ENCODE measurements at regions not wholly inside any gene's neighbourhood (a gene's known extent, or its start where the extent isn't known, plus 50 kb on each side); places are given as distances from the start of the nearest gene placed in this dataset.

GRCh38 chr4:13143222-13144070 lies 340.7 kb downstream of the RAB28 start:
- H3K27me3 ChIP-seq (ENCODE audit: control insufficient read depth in 2 of 2, insufficient read depth in 2 of 2, low read length in 2 of 2), result peaks cover 0 to 6% of the 10 kb centered on the region in 2 experiments; a peak in 1 of 5 replicates
- no peak overlapping the region for H3K9ac ChIP-seq (ENCODE audit: insufficient read depth in 1 of 2, low read depth in 2 of 2, low read length in 2 of 2)
- no peaks in the 10 kb centered on the region; a peak in 1 of 5 replicates for H3K4me1 ChIP-seq (replicated peaks in 1 of 2; ENCODE audit: control insufficient read depth in 2 of 2, insufficient read depth in 2 of 2, low read length in 2 of 2)
- no peaks in the 10 kb centered on the region for H3K36me3 ChIP-seq (ENCODE audit: control insufficient read depth, insufficient read depth, low read length)
- H3K4me2 ChIP-seq (ENCODE audit: insufficient read depth, low read length), result no peak overlapping the region
- TF ChIP-seq CBFA2T2 (conservative IDR thresholded peaks at IDR 0.05) (no peak), ZC3H11A (IDR thresholded peaks at IDR 0.05; ENCODE audit: low read depth, low read length) (no peak), FOXK2 (conservative IDR thresholded peaks at IDR 0.05 in 1 of 2, IDR thresholded peaks at IDR 0.05 in 1 of 2; ENCODE audit: low read depth in 2 of 2) (no peak), JUNB (CRISPR knock-in tag; conservative IDR thresholded peaks at IDR 0.05) (no peak), PATZ1 (CRISPR knock-in tag; IDR thresholded peaks at IDR 0.05; ENCODE audit: borderline replicate concordance) (no peak), MEIS2 (IDR thresholded peaks at IDR 0.05; ENCODE audit: partially characterized antibody) (no peak), POLR2AphosphoS2 (IDR thresholded peaks at IDR 0.05; ENCODE audit: low read length) (no peak), ZNF354B (CRISPR knock-in tag; IDR thresholded peaks at IDR 0.05) (no peak)
- FAIRE-seq (no peak), DNase-seq (ENCODE audit: extremely low read depth in 1 of 4, low spot score in 3 of 4) (no peak), ATAC-seq (no peak)
- H2AFZ ChIP-seq (ENCODE audit: low read depth, low read length), result no peak overlapping the region
- POLR2A ChIA-PET, result no interaction called here
- no peaks in the 10 kb centered on the region for H4K20me1 ChIP-seq (replicated peaks; ENCODE audit: control insufficient read depth, insufficient read depth, low read length)
- no peaks in the 10 kb centered on the region for H3K9me1 ChIP-seq (ENCODE audit: control insufficient read depth, insufficient read depth, low read length)
- no peaks in the 10 kb centered on the region for H3K9me3 ChIP-seq (replicated peaks; ENCODE audit: control insufficient read depth, insufficient read depth, low read depth, low read length)
- intact Hi-C loops (cut with micrococcal nuclease) (no loop called here), in situ Hi-C loops (cut with MboI) (no loop called here)
- 4% methylated on average over 19 of the region's 19 CpGs for WGBS (ENCODE audit: insufficient coverage, low coverage, missing lambda C conversion rate)
- no TSS peak for BruUV-seq (replicated peaks)
- H3K4me3 ChIP-seq, result no peak overlapping the region
- H3K79me2 ChIP-seq (ENCODE audit: control insufficient read depth, insufficient read depth, low read length), result no peaks in the 10 kb centered on the region
- H3K27ac ChIP-seq (ENCODE audit: extremely low read depth, low read depth, low read length), result no peak overlapping the region
- CTCF ChIA-PET (ENCODE audit: low intra/inter-chr PET ratio), result no interaction called here

Data from K562 (cell line).